Retinal pigment epithelial cell (primary cell): ENCODE measurements at regions not wholly inside any gene's neighbourhood (a gene's known extent, or its start where the extent isn't known, plus 50 kb on each side); places are given as distances from the start of the nearest gene placed in this dataset.
"Not testable (repeated sequence)": the region's sequence is repeated elsewhere in the genome, so short reads cannot be mapped to it uniquely, and the experiment has no call there.

ENCODE experiments used
- DNase-seq: peaks from one replicate; pipeline ENCODE4 v3.0.0-alpha.2; 2010; ENCODE audit warnings: low read depth
- H3K4me3 ChIP-seq: 2 replicates; pipeline ENCODE4 v1.5.1; 2011; ENCODE audit warnings: mild to moderate bottlenecking, low read length, control low read depth, moderate library complexity
- CTCF ChIP-seq: conservative IDR thresholded peaks from 2 replicates; pipeline ENCODE4 v1.5.1; 2011; ENCODE audit warnings: low read depth, low read length, control low read depth, inconsistent platforms

- no peak overlapping the region for H3K4me3 ChIP-seq
- TF ChIP-seq CTCF = no peak
- no peak for DNase-seq
These were observed 129.1 kb upstream of the TGFBR2 start for GRCh38 chr3:30477149-30477921.

GRCh38 chr3:30479737-30480136, 126.7 kb upstream of the TGFBR2 start:
- not testable (repeated sequence) for DNase-seq, H3K4me3 ChIP-seq

- H3K4me3 ChIP-seq, DNase-seq: not testable (repeated sequence)
These were observed 126.2 kb upstream of the TGFBR2 start for GRCh38 chr3:30480156-30480555.

GRCh38 chr3:30480587-30480986, 125.8 kb upstream of the TGFBR2 start:
- no peak for DNase-seq
- H3K4me3 ChIP-seq = no peak overlapping the region
- no peak for TF ChIP-seq CTCF

- no peak for TF ChIP-seq CTCF
- no peak overlapping the region for H3K4me3 ChIP-seq
- DNase-seq = no peak
These were observed 125.2 kb upstream of the TGFBR2 start for GRCh38 chr3:30481241-30481640.

GRCh38 chr3:30484229-30484628, 122.2 kb upstream of the TGFBR2 start:
- DNase-seq, H3K4me3 ChIP-seq: not testable (repeated sequence)

- no peak for TF ChIP-seq CTCF
- no peak for DNase-seq
- H3K4me3 ChIP-seq = no peak overlapping the region
These were observed 120.0 kb upstream of the TGFBR2 start for GRCh38 chr3:30486368-30486767.

GRCh38 chr3:30488070-30488756, 118.2 kb upstream of the TGFBR2 start:
- no peak for TF ChIP-seq CTCF
- no peak for DNase-seq
- H3K4me3 ChIP-seq = no peak overlapping the region
